Neural crest cell (in vitro differentiated cells): ENCODE measurements at regions not wholly inside any gene's neighbourhood (a gene's known extent, or its start where the extent isn't known, plus 50 kb on each side); places are given as distances from the start of the nearest gene placed in this dataset.

Experiments used
- DNase-seq: peaks from one replicate; pipeline ENCODE4 v3.0.0; 2021; ENCODE audit warnings: low read depth, mixed read lengths, low spot score
- H3K27ac Mint-ChIP-seq: one replicate; pipeline ENCODE4 v1.8.0; 2021; ENCODE audit warnings: mild to moderate bottlenecking, mixed read lengths; ENCODE audit not compliant: unreplicated experiment
- H3K27me3 Mint-ChIP-seq: 2 replicates; pipeline ENCODE4 v1.8.0; 2021; ENCODE audit warnings: low read depth, mild to moderate bottlenecking, mixed read lengths
- H3K36me3 Mint-ChIP-seq: 2 replicates; pipeline ENCODE4 v1.8.0; 2021; ENCODE audit warnings: low read depth, mild to moderate bottlenecking, mixed read lengths
- H3K4me1 Mint-ChIP-seq: 2 replicates; pipeline ENCODE4 v1.8.0; 2021; ENCODE audit warnings: mixed read lengths
- H3K4me3 Mint-ChIP-seq: one replicate; pipeline ENCODE4 v1.8.0; 2021; ENCODE audit warnings: mild to moderate bottlenecking, mixed read lengths
- H3K9me3 Mint-ChIP-seq: 2 replicates; pipeline ENCODE4 v1.8.0; 2021; ENCODE audit warnings: mixed read lengths
- CTCF ChIP-seq: fragments of 200-600 bp; sonication (generic); conservative IDR thresholded peaks from 2 replicates; pipeline ENCODE4 v1.5.0; 2021; ENCODE audit warnings: antibody characterized with exemption, mild to moderate bottlenecking

GRCh38 chr9:91085517-91086291, 276.0 kb downstream of the AUH start:
- no peak overlapping the region for H3K4me3 Mint-ChIP-seq

GRCh38 chr9:91086657-91087461, 274.9 kb downstream of the AUH start:
- H3K4me1 Mint-ChIP-seq: peaks cover 3% of the 10 kb centered on the region
- TF ChIP-seq CTCF: no peak

More at GRCh38 chr9:91085517-91086291, 276.0 kb downstream of the AUH start:
- Mint-ChIP-seq H3K27ac (no peak overlapping the region), H3K9me3 (no peaks in the 10 kb centered on the region), H3K27me3 (no peaks in the 10 kb centered on the region), H3K4me1 (peaks cover 3% of the 10 kb centered on the region), H3K36me3 (no peaks in the 10 kb centered on the region)
- no peak for DNase-seq
- TF ChIP-seq CTCF: no peak

GRCh38 chr9:91087462-91087759, 274.3 kb downstream of the AUH start:
- H3K27me3 Mint-ChIP-seq: no peaks in the 10 kb centered on the region
- no peaks in the 10 kb centered on the region for H3K9me3 Mint-ChIP-seq
- H3K36me3 Mint-ChIP-seq: no peaks in the 10 kb centered on the region
- no peak overlapping the region for H3K4me3 Mint-ChIP-seq
- no peak for TF ChIP-seq CTCF
- no peak overlapping the region for H3K27ac Mint-ChIP-seq
- DNase-seq: no peak
- peaks cover 3% of the 10 kb centered on the region for H3K4me1 Mint-ChIP-seq

More at GRCh38 chr9:91086657-91087461, 274.9 kb downstream of the AUH start:
- Mint-ChIP-seq H3K36me3 (no peaks in the 10 kb centered on the region), H3K4me3 (no peak overlapping the region), H3K27me3 (no peaks in the 10 kb centered on the region), H3K9me3 (no peaks in the 10 kb centered on the region), H3K27ac (no peak overlapping the region)
- DNase-seq: no peak

GRCh38 chr9:91089405-91090129, 272.2 kb downstream of the AUH start:
- H3K27ac Mint-ChIP-seq: no peak overlapping the region
- H3K27me3 Mint-ChIP-seq: no peaks in the 10 kb centered on the region
- H3K4me1 Mint-ChIP-seq: no peaks in the 10 kb centered on the region
- no peak overlapping the region for H3K4me3 Mint-ChIP-seq
- H3K9me3 Mint-ChIP-seq: peaks cover 5% of the 10 kb centered on the region
- no peak for TF ChIP-seq CTCF
- peaks cover 4% of the 10 kb centered on the region for H3K36me3 Mint-ChIP-seq
- no peak for DNase-seq

GRCh38 chr9:91090130-91090410, 271.6 kb downstream of the AUH start:
- no peak for TF ChIP-seq CTCF
- Mint-ChIP-seq H3K36me3 (peaks cover 4% of the 10 kb centered on the region), H3K4me3 (no peak overlapping the region), H3K27ac (no peak overlapping the region), H3K4me1 (no peaks in the 10 kb centered on the region), H3K27me3 (no peaks in the 10 kb centered on the region), H3K9me3 (peaks cover 7% of the 10 kb centered on the region)
- DNase-seq: no peak
